Sigmoid colon (tissue), 6 donors: ENCODE measurements at regions not wholly inside any gene's neighbourhood (a gene's known extent, or its start where the extent isn't known, plus 50 kb on each side); places are given as distances from the start of the nearest gene placed in this dataset.
"Not testable (repeated sequence)": the region's sequence is repeated elsewhere in the genome, so short reads cannot be mapped to it uniquely, and the experiment has no call there.

ENCODE experiments used
- DNase-seq: peaks from one replicate; pipeline ENCODE4 v3.0.0-alpha.2; 2019
- H3K27ac ChIP-seq, 4 donors: fragments of 200-600 bp; sonication (generic); one replicate each; pipeline ENCODE4 v1.5.1; 2016 to 2019; ENCODE audit warnings: mild to moderate bottlenecking in 1 of 4
- H3K27me3 ChIP-seq, 3 donors: fragments of 200-600 bp; sonication (generic); one replicate each; pipeline ENCODE4 v1.5.1; 2019; ENCODE audit warnings: mild to moderate bottlenecking in 1 of 3
- H3K36me3 ChIP-seq, 4 donors: fragments of 200-600 bp; sonication (generic); one replicate each; pipeline ENCODE4 v1.5.1; 2016 to 2019
- H3K4me1 ChIP-seq, 4 donors: fragments of 200-600 bp; sonication (generic); one replicate each; pipeline ENCODE4 v1.5.1; 2017 to 2019
- H3K4me3 ChIP-seq, 4 donors: fragments of 200-600 bp; sonication (generic); one replicate each; pipeline ENCODE4 v1.5.1; 2017 to 2019; ENCODE audit warnings: mild to moderate bottlenecking in 2 of 4, moderate library complexity in 1 of 4
- H3K9me3 ChIP-seq, 4 donors: fragments of 200-600 bp in 3 of 4; sonication (generic) in 3 of 4; one replicate each; pipeline versions ENCODE4 v1.5.1 to v1.6.1; 2013 to 2019
- POLR2A ChIP-seq, 2 donors: fragments of 450-650 bp; IDR thresholded peaks; one replicate each; pipeline ENCODE4 v1.6.1; 2016; ENCODE audit warnings: antibody characterized with exemption in 2 of 2, mild to moderate bottlenecking in 2 of 2, moderate library complexity in 2 of 2
- POLR2AphosphoS5 ChIP-seq, 4 donors: sonication (generic); formaldehyde crosslinking; IDR thresholded peaks; one replicate each; pipeline ENCODE4 v1.6.1; 2017; ENCODE audit warnings: antibody characterized with exemption in 4 of 4
- WGBS, 2 donors: extraction: QIAGEN DNeasy Blood & Tissue Kit; methylation state at CpG; one replicate each; pipeline ENCODE4 v1.1.7; 2013; 5-methylcytosine and 5-hydroxymethylcytosine counted together
- intact Hi-C: fragments of 100-400 bp; cut with DNase I; formaldehyde crosslinking; loops from one replicate; pipeline ENCODE4 v1.15.1; 2023
- donor health status: healthy with polysubstance abuse.
- donor health status: healthy.

GRCh38 chr15:44833761-44834160 is 97.4 kb downstream of the TRIM69 start:
- 92 to 95% methylated on average over 3 of the region's 4 CpGs for WGBS, 2 donors
- H3K27ac ChIP-seq, DNase-seq, intact Hi-C loops, H3K4me3 ChIP-seq, H3K9me3 ChIP-seq, H3K36me3 ChIP-seq, H3K4me1 ChIP-seq, H3K27me3 ChIP-seq: not testable (repeated sequence)

- H3K27me3 ChIP-seq, H3K9me3 ChIP-seq, intact Hi-C loops, H3K4me3 ChIP-seq, H3K36me3 ChIP-seq, DNase-seq, H3K27ac ChIP-seq, H3K4me1 ChIP-seq: not testable (repeated sequence)
- 77 to 90% methylated on average over 4 of the region's 5 CpGs for WGBS, 2 donors
These were observed 98.8 kb downstream of the TRIM69 start for GRCh38 chr15:44835082-44835481.

GRCh38 chr15:44836094-44836493 is 99.8 kb downstream of the TRIM69 start:
- DNase-seq: no peak
- no peak overlapping the region for H3K27ac ChIP-seq
- H3K36me3 ChIP-seq: no peaks in the 10 kb centered on the region
- TF ChIP-seq POLR2A (IDR thresholded peaks at IDR 0.05): no peak
- intact Hi-C loops: no loop called here
- no peaks in the 10 kb centered on the region for H3K9me3 ChIP-seq
- H3K4me1 ChIP-seq: no peaks in the 10 kb centered on the region
- no peaks in the 10 kb centered on the region for H3K27me3 ChIP-seq
- 92 to 94% methylated on average over 4 of the region's 4 CpGs for WGBS, 2 donors
- no peak overlapping the region for H3K4me3 ChIP-seq

- H3K36me3 ChIP-seq, H3K4me3 ChIP-seq, H3K9me3 ChIP-seq, H3K27ac ChIP-seq, DNase-seq, H3K27me3 ChIP-seq, intact Hi-C loops, H3K4me1 ChIP-seq: not testable (repeated sequence)
- 56 to 80% methylated on average over 3 of the region's 3 CpGs for WGBS, 2 donors
- peak in 1 of 4 donors; percentile 9 for TF ChIP-seq POLR2AphosphoS5 (IDR thresholded peaks at IDR 0.05)
These were observed 102.6 kb downstream of the TRIM69 start for GRCh38 chr15:44838929-44839328.

GRCh38 chr15:44841762-44842161 is 105.4 kb downstream of the TRIM69 start:
- H3K9me3 ChIP-seq, intact Hi-C loops, H3K4me3 ChIP-seq, H3K4me1 ChIP-seq, H3K36me3 ChIP-seq, H3K27ac ChIP-seq, H3K27me3 ChIP-seq, DNase-seq: not testable (repeated sequence)
- WGBS, 2 donors: 81 to 82% methylated on average over 4 of the region's 4 CpGs

- DNase-seq, H3K9me3 ChIP-seq, H3K4me1 ChIP-seq, H3K27ac ChIP-seq, H3K36me3 ChIP-seq, intact Hi-C loops, H3K27me3 ChIP-seq, H3K4me3 ChIP-seq: not testable (repeated sequence)
- WGBS, 2 donors: 86 to 91% methylated on average over 6 of the region's 6 CpGs
These were observed 106.6 kb downstream of the TRIM69 start for GRCh38 chr15:44842883-44843282.

- intact Hi-C loops, DNase-seq, H3K4me3 ChIP-seq, H3K36me3 ChIP-seq, H3K27ac ChIP-seq, H3K4me1 ChIP-seq, H3K9me3 ChIP-seq, H3K27me3 ChIP-seq: not testable (repeated sequence)
- 93% methylated on average over 2 of the region's 2 CpGs for WGBS, 2 donors
These were observed 108.6 kb downstream of the TRIM69 start for GRCh38 chr15:44844936-44845335.

- DNase-seq, H3K36me3 ChIP-seq, H3K27me3 ChIP-seq, intact Hi-C loops, H3K4me1 ChIP-seq, H3K27ac ChIP-seq, H3K9me3 ChIP-seq, H3K4me3 ChIP-seq: not testable (repeated sequence)
- 45 to 57% methylated on average over 1 of the region's 1 CpG for WGBS, 2 donors
These were observed 109.8 kb downstream of the TRIM69 start for GRCh38 chr15:44846156-44846555.

GRCh38 chr15:44847555-44847954 is 108.9 kb upstream of the TERB2 start:
- H3K27ac ChIP-seq, H3K27me3 ChIP-seq, H3K4me1 ChIP-seq, intact Hi-C loops, H3K9me3 ChIP-seq, H3K4me3 ChIP-seq, DNase-seq, H3K36me3 ChIP-seq: not testable (repeated sequence)
- 50 to 72% methylated on average over 2 of the region's 2 CpGs for WGBS, 2 donors

- WGBS, 2 donors: 86 to 87% methylated on average over 5 of the region's 5 CpGs
- H3K4me1 ChIP-seq, H3K36me3 ChIP-seq, H3K27me3 ChIP-seq, H3K27ac ChIP-seq, H3K9me3 ChIP-seq, H3K4me3 ChIP-seq, DNase-seq, intact Hi-C loops: not testable (repeated sequence)
These were observed 107.6 kb upstream of the TERB2 start for GRCh38 chr15:44848859-44849258.

GRCh38 chr15:44849701-44850403 is 106.6 kb upstream of the TERB2 start:
- intact Hi-C loops: loop anchor here (5.0 kb wide), 1 partner anchor 187 kb away; no protein-coding TSS in a partner anchor
- not testable (repeated sequence) for H3K27ac ChIP-seq, H3K9me3 ChIP-seq, H3K27me3 ChIP-seq, H3K4me3 ChIP-seq, DNase-seq, H3K36me3 ChIP-seq, H3K4me1 ChIP-seq
- 74 to 80% methylated on average over 6 of the region's 6 CpGs for WGBS, 2 donors
